K562 (cell line): ENCODE measurements at regions not wholly inside any gene's neighbourhood (a gene's known extent, or its start where the extent isn't known, plus 50 kb on each side); places are given as distances from the start of the nearest gene placed in this dataset.

ENCODE experiments used
- ATAC-seq: fragments of 200-7000 bp; cut with Tn5 transposase; 3 replicates; pipeline ENCODE4 v1.9.1; 2020; ENCODE audit warnings: moderate library complexity
- BruUV-seq: library from RNA; stranded (reverse); fragments of 400-500 nt; replicated peaks from 2 replicates; lab custom pipeline; 2021; lab: Mats Ljungman, UMichigan
- CTCF ChIA-PET: fragments of 300-600 bp; formaldehyde crosslinking; extraction: SDS; loops from one replicate; lab custom pipeline; 2021; ENCODE audit warnings: low intra/inter-chr PET ratio; lab: Yijun Ruan, JAX
- POLR2A ChIA-PET: fragments of 300-600, 350-650 bp; sonication (Branson Sonifier 250); formaldehyde crosslinking; extraction: SDS; loops from one replicate; lab custom pipeline; 2021; ENCODE audit warnings: antibody characterized with exemption, inconsistent platforms; lab: Yijun Ruan, JAX
- DNase-seq, 4 experiments: peaks; one replicate each; pipeline versions ENCODE4 v3.0.0 to v3.0.0-alpha.2; 2011 to 2018; ENCODE audit warnings: low spot score in 3 of 4, mixed read lengths in 3 of 4; ENCODE audit errors: extremely low read depth in 1 of 4
- FAIRE-seq: peaks from 2 replicates; lab custom pipeline; 2011; peaks lifted over from hg19 to GRCh38; lab: Jason Lieb, UNC
- H2AFZ ChIP-seq: 2 replicates; pipeline ENCODE4 v1.6.0; 2011; ENCODE audit warnings: low read depth, low read length, control low read depth, inconsistent platforms
- H3K27ac ChIP-seq: fragments of 200-600 bp; 3 replicates; pipeline ENCODE4 v1.8.0; 2011; ENCODE audit warnings: low read depth, mild to moderate bottlenecking, control low read depth, inconsistent platforms, low read length, moderate library complexity, mixed read lengths; ENCODE audit errors: extremely low read depth
- H3K27me3 ChIP-seq, 2 experiments: fragments of 300-600 bp in 1 of 2; 2 replicates in 1 of 2; 3 replicates in 1 of 2; pipeline versions ENCODE4 v1.6.0 to v1.8.0; 2011; ENCODE audit warnings: inconsistent platforms in 2 of 2, low read length in 2 of 2, mild to moderate bottlenecking in 1 of 2, mixed read lengths in 1 of 2, moderate library complexity in 1 of 2; ENCODE audit not compliant: control insufficient read depth in 2 of 2, insufficient read depth in 2 of 2
- H3K36me3 ChIP-seq: fragments of 300-600 bp; 3 replicates; pipeline ENCODE4 v1.8.0; 2011; ENCODE audit warnings: mild to moderate bottlenecking, low read length, inconsistent platforms; ENCODE audit not compliant: control insufficient read depth, insufficient read depth
- H3K4me1 ChIP-seq, 2 experiments: fragments of 200-600 bp in 1 of 2; replicated peaks in 1 of 2; 2 replicates in 1 of 2; 3 replicates in 1 of 2; pipeline versions ENCODE4 v1.5.1 to v1.8.0; 2011; ENCODE audit warnings: inconsistent platforms in 2 of 2, low read length in 2 of 2, mild to moderate bottlenecking in 1 of 2, mixed read lengths in 1 of 2, moderate library complexity in 1 of 2; ENCODE audit not compliant: control insufficient read depth in 2 of 2, insufficient read depth in 2 of 2
- H3K4me2 ChIP-seq: 2 replicates; pipeline ENCODE4 v1.6.1; 2011; ENCODE audit warnings: low read length, control low read depth, inconsistent platforms, mixed read lengths; ENCODE audit not compliant: insufficient read depth
- H3K4me3 ChIP-seq: fragments of 200-600 bp; sonication (generic), shearing (Covaris generic); 2 replicates; pipeline ENCODE4 v1.5.1; 2016; ENCODE audit warnings: control low read depth, inconsistent platforms
- H3K79me2 ChIP-seq: fragments of 200-600 bp; 3 replicates; pipeline ENCODE4 v1.8.0; 2011; ENCODE audit warnings: low read length, inconsistent platforms; ENCODE audit not compliant: control insufficient read depth, insufficient read depth
- H3K9ac ChIP-seq, 2 experiments: 2 replicates each; pipeline versions ENCODE4 v1.6.0 to v1.6.1; 2011; ENCODE audit warnings: low read depth in 2 of 2, low read length in 2 of 2, control low read depth in 1 of 2, inconsistent platforms in 1 of 2, mild to moderate bottlenecking in 1 of 2, mixed read lengths in 1 of 2; ENCODE audit not compliant: insufficient read depth in 1 of 2
- H3K9me1 ChIP-seq: one replicate; pipeline ENCODE4 v1.6.0; 2011; ENCODE audit warnings: inconsistent platforms, mild to moderate bottlenecking, low read length, moderate library complexity; ENCODE audit not compliant: control insufficient read depth, insufficient read depth
- H3K9me3 ChIP-seq: replicated peaks from 2 replicates; pipeline ENCODE4 v1.5.1; 2011; ENCODE audit warnings: low read depth, low read length, inconsistent platforms; ENCODE audit not compliant: control insufficient read depth, insufficient read depth
- H4K20me1 ChIP-seq: replicated peaks from 2 replicates; pipeline ENCODE4 v1.6.1; 2011; ENCODE audit warnings: low read length, inconsistent platforms, mixed read lengths; ENCODE audit not compliant: control insufficient read depth, insufficient read depth
- ARNT ChIP-seq, 2 experiments: fragments of 450-650 bp; IDR thresholded peaks; 2 replicates each; pipeline ENCODE4 v1.6.1; 2016; ENCODE audit warnings: mild to moderate bottlenecking in 1 of 2
- CBX3 ChIP-seq, 2 experiments: IDR thresholded peaks; 1 replicate in 1 of 2; 2 replicates in 1 of 2; pipeline ENCODE4 v1.6.1; 2012; ENCODE audit warnings: inconsistent platforms in 2 of 2, low read length in 2 of 2, borderline replicate concordance in 1 of 2, control low read depth in 1 of 2
- CREB5 ChIP-seq: fragments of 250-450 bp; sonication (Bioruptor Pico); IDR thresholded peaks from 2 replicates; pipeline ENCODE4 v1.5.0; 2020; ENCODE audit warnings: mild to moderate bottlenecking
- EP400 ChIP-seq: fragments of 450-650 bp; IDR thresholded peaks from 2 replicates; pipeline ENCODE4 v1.6.1; 2017; ENCODE audit warnings: antibody characterized with exemption, mild to moderate bottlenecking, moderate library complexity
- MYC ChIP-seq, 2 experiments: fragments of 250-450 bp in 1 of 2; sonication (Bioruptor Pico) in 1 of 2; IDR thresholded peaks; 2 replicates each; pipeline versions ENCODE4 v1.5.1 to v1.6.1; 2012 to 2021; ENCODE audit warnings: low read depth in 2 of 2, borderline replicate concordance in 1 of 2, improper control_type of control experiment in 1 of 2, low read length in 1 of 2, mild to moderate bottlenecking in 1 of 2, moderate library complexity in 1 of 2
- NFATC3 ChIP-seq: fragments of 450-650 bp; IDR thresholded peaks from 2 replicates; pipeline ENCODE4 v1.6.1; 2017; ENCODE audit warnings: mild to moderate bottlenecking
- NR2F6 ChIP-seq: fragments of 450-650 bp; formaldehyde crosslinking; IDR thresholded peaks from 2 replicates; pipeline ENCODE4 v1.4.0; 2020; ENCODE audit warnings: mild to moderate bottlenecking
- NR4A1 ChIP-seq, 2 experiments: fragments of 250-450 bp in 1 of 2; fragments of 450-650 bp in 1 of 2; sonication (Bioruptor Pico) in 1 of 2; IDR thresholded peaks; 2 replicates each; pipeline versions ENCODE4 v1.4.0 to v1.6.1; 2016 to 2020; ENCODE audit warnings: mild to moderate bottlenecking in 2 of 2, missing compliant biosample characterization in 1 of 2, missing genetic modification characterization in 1 of 2, moderate library complexity in 1 of 2
- PBX2 ChIP-seq, 2 experiments: IDR thresholded peaks in 1 of 2; conservative IDR thresholded peaks in 1 of 2; 2 replicates each; pipeline ENCODE4 v1.6.1; 2016; ENCODE audit warnings: low read depth in 2 of 2, mild to moderate bottlenecking in 1 of 2, missing compliant biosample characterization in 1 of 2, missing genetic modification characterization in 1 of 2, moderate library complexity in 1 of 2
- POLR2B ChIP-seq: fragments of 450-650 bp; IDR thresholded peaks from 2 replicates; pipeline ENCODE4 v1.6.1; 2018; ENCODE audit warnings: low read depth; ENCODE audit not compliant: partially characterized antibody
- SAP30 ChIP-seq: fragments of 200-600 bp; sonication (generic); IDR thresholded peaks from 2 replicates; pipeline ENCODE4 v1.6.1; 2012; ENCODE audit warnings: borderline replicate concordance, low read depth, mild to moderate bottlenecking, moderate library complexity, low read length, control low read depth, inconsistent platforms; ENCODE audit not compliant: insufficient read depth, poor library complexity, severe bottlenecking
- TAL1 ChIP-seq: fragments of 450-650 bp; IDR thresholded peaks from 2 replicates; pipeline ENCODE4 v1.6.1; 2016; ENCODE audit warnings: mild to moderate bottlenecking
- ZC3H4 ChIP-seq: sonication (generic); formaldehyde crosslinking; IDR thresholded peaks from 2 replicates; pipeline ENCODE4 v1.9.0; 2021; ENCODE audit warnings: missing genetic modification reagents, borderline replicate concordance
- WGBS: fragments of 100-300 bp; shearing (Covaris generic); methylation state at CpG from one replicate; pipeline ENCODE4 v1.1.6; 2016; ENCODE audit warnings: low coverage, mixed read lengths; ENCODE audit not compliant: insufficient coverage; ENCODE audit errors: missing lambda C conversion rate; 5-methylcytosine and 5-hydroxymethylcytosine counted together
- in situ Hi-C: fragments of 300-500 bp; cut with MboI; formaldehyde crosslinking; loops from 4 replicates; pipeline ENCODE4 v1.15.0; 2018; ENCODE audit warnings: inconsistent platforms, mixed read lengths
- intact Hi-C: fragments of 100-400 bp; cut with micrococcal nuclease; formaldehyde crosslinking; loops from 2 replicates; pipeline ENCODE4 v1.14.2; 2022

GRCh38 chr4:114401483-114401882, 197.1 kb upstream of the UGT8 start:
- ChIA-PET POLR2A (no interaction called here), CTCF (no interaction called here)
- FAIRE-seq (no peak), DNase-seq (no peak), ATAC-seq (no peak)
- no peaks in the 10 kb centered on the region for H3K9me3 ChIP-seq
- no peaks in the 10 kb centered on the region for H3K4me1 ChIP-seq
- no peaks in the 10 kb centered on the region for H3K9me1 ChIP-seq
- in situ Hi-C loops, result no loop called here
- no peak overlapping the region for H3K27ac ChIP-seq
- no TSS peak for BruUV-seq
- no peak overlapping the region for H2AFZ ChIP-seq
- H3K36me3 ChIP-seq, result no peaks in the 10 kb centered on the region
- no peak for TF ChIP-seq ARNT (IDR thresholded peaks at IDR 0.05)
- TF ChIP-seq CBX3 (IDR thresholded peaks at IDR 0.05; ENCODE audit: borderline replicate concordance in 1 of 2, low read length in 2 of 2), result no peak
- no peak for TF ChIP-seq TAL1
- no peak for TF ChIP-seq NR4A1 (CRISPR knock-in tag; IDR thresholded peaks at IDR 0.05)
- TF ChIP-seq NR4A1 (tag; IDR thresholded peaks at IDR 0.05), result no peak
- no peak for TF ChIP-seq CREB5
- TF ChIP-seq NFATC3, result no peak
- TF ChIP-seq NR2F6 (CRISPR knock-in tag), result no peak
- no peak for TF ChIP-seq EP400
- no peak for TF ChIP-seq ZC3H4 (CRISPR knock-in tag)
- TF ChIP-seq MYC (IDR thresholded peaks at IDR 0.05; ENCODE audit: low read depth, low read length), result no peak
- no peak for TF ChIP-seq MYC (CRISPR knock-in tag; IDR thresholded peaks at IDR 0.05; ENCODE audit: borderline replicate concordance, low read depth)
- no peak for TF ChIP-seq SAP30
- no peak for TF ChIP-seq PBX2 (CRISPR knock-in tag; IDR thresholded peaks at IDR 0.05; ENCODE audit: low read depth)
- no peak for TF ChIP-seq PBX2 (tag; conservative IDR thresholded peaks at IDR 0.05; ENCODE audit: low read depth)
- no peak for TF ChIP-seq POLR2B
- H3K79me2 ChIP-seq, result no peaks in the 10 kb centered on the region
- intact Hi-C loops, result no loop called here
- no peak overlapping the region for H3K4me2 ChIP-seq
- no peak overlapping the region for H3K4me3 ChIP-seq
- H4K20me1 ChIP-seq, result no peaks in the 10 kb centered on the region
- 0% methylated on average over 2 of the region's 2 CpGs for WGBS
- no peaks in the 10 kb centered on the region for H3K27me3 ChIP-seq
- no peak overlapping the region for H3K9ac ChIP-seq
